ENCODE measurements at regions not wholly inside any gene's neighbourhood (a gene's known extent, or its start where the extent isn't known, plus 50 kb on each side); places are given as distances from the start of the nearest gene placed in this dataset.
A peak's percentile ranks its signal among the peaks of the same experiment; 100 is the strongest.

DNA sequence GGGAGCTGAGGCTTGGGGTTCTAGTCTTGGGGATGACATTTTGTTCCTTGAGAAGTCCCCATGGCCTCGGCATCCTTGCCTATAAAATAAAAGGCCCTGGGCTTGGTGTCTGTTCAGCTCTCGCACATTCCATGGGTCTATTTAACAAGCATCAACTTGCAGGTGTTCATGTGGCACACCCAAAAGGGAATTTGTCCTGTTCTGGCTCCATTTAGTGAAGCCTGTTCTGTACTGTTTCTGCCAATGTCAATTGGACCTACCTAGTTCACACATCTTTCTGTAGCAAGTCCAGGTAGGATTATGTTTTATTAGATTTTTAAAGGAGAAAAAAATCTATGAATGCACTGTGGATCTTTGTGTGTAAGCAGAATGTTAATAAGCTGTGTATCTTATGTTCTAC lies 262.0 kb downstream of the HIVEP2 start:
- no peak for DNase-seq (ENCODE audit: low spot score)

DNA sequence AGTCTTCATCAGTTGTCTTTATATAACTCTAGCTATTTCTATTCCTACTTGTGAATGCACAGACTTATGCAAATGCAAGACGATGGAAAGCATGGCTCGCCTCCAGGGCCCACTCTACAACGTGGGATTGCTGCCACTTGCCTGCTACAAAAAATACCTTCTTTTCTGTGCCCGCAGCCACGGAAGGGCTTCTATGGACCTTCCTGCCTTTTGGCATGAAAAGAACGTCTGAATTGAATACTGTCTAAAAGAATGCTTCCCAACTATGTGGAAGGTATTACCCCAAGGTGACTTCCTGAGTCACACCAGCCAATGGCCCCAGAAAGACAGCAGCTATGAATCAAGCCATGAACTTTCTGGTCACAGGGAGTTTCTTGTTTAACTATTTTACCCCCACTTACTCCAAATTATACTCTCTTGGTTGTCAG lies 261.2 kb downstream of the HIVEP2 start:
- no peak for DNase-seq (ENCODE audit: low spot score)

DNA sequence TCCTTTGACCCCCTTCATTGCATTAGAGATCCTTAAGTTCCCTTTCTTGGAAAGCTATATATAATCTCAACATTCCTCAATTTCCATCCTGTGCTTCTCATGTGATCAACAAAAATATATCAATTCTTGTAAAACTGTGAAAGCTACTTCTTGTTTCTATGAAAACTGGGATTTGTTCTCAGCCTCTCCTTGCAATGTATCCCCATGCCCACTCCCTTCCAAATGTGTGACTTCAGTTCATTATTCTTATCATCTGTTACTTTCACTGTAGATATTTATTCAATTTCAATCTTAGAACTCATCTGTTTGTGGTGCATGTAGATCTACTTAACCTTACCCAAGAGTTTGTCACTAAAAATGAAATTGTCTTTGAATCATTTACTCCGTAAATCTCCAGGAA lies 260.6 kb downstream of the HIVEP2 start:
- DNase-seq (ENCODE audit: low spot score), result no peak

DNA sequence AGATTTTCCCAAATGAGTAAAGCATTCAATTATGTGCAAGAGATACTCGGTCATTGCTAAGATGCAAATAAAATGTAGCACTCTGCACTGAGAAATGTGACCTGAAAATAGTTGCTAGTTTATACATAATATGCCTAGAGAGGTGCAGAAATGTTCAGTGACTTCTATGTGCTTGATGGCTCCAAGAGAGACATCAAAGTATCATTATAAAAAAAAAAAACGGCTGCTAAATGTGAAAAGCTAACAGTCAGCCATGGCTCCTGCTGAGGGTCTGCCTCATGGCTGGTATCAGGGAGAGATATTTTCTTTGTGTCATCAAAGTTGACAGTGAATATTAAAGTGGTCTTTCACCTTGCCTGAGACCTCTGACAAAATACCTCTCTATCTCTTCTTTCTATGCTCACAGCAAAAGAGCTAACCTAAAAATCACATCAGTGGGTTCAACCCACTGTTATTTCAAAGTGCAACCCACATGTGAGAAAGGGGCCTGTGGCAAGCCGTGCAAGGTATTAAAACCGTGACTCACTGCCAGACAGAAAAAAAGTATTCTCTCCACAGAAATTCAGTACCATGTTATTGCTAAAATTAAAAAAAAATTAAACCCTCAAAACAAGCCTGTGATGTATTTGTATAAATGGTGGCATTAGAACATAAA lies 259.0 kb downstream of the HIVEP2 start:
- peak; percentile 47 for DNase-seq (ENCODE audit: low spot score)

DNA sequence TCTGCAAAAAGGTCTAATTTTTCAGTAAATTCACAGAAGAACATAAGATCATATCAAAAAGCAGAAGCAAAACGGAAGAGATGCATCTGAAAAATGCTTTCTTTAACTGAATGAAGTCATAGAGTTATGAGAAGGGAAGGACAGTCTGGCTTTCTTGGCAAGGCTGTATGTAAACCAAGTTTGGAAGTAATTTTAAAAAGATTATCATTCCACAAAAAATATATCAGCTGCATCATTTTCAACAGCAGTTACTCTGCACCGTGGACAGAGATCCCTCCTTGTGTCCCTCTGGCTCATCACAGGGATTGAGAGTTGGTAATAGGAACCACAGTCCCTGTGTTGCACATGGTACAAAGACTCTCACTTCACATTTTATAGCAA lies 258.5 kb downstream of the HIVEP2 start:
- no peak for DNase-seq (ENCODE audit: low spot score)

DNA sequence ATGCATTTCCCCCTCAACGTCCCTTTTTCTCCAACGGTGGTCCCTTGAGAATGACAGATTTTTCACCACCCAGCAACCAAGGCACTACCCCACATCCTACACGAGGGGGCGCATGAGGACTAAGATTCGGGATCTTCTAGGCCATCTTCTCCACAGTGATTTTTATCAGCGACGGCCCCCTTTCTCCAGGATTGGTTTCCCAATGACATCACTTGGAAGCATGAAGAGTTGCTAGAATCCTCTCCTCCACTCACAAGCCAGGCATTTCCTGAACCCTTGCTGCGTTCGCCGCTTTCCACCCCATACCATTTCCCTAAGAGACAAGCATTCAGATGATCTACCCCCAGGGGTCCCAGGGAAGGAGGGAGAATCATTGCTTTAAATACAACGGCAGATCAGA lies 252.0 kb downstream of the HIVEP2 start:
- peak; percentile 59 for DNase-seq (ENCODE audit: low spot score)

DNA sequence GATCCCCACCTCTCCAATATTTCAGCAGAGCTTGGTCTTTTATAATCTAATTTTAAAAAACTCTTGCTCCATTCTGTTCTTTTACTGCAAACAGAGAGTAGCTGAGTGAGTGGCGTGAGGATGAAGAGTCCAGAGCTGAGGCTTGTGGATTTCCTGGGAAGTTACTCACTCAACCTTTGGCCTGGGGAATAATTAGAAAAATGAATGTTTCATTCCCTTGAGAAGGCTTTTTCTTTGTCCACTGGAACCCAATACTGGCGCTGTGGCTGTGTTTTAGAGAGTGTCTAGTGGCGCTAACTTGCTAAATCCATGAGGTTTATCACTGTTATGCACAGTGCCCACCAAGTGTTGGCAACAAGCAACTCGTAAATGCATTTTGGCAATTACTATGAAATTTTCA lies 251.5 kb downstream of the HIVEP2 start:
- no peak for DNase-seq (ENCODE audit: low spot score)

DNA sequence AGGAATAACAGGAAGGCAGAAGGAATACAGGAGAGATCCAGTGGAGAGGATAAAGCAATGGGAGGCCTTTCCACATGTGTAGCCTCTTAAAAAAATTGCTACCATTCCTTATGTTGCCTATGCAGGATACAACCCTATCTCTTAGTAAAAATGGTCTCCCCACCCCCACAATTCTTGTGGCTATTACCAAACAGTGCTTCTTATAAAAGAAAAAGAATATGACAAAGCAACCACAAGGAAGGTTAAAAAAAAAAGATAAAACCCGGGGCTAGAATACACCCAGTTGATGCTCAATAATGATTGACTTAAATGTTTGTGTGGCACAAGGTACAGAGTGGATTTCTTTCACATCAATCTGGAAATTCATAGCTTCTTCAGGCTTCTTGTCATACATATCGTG lies 250.9 kb downstream of the HIVEP2 start:
- DNase-seq (ENCODE audit: low spot score), result no peak

DNA sequence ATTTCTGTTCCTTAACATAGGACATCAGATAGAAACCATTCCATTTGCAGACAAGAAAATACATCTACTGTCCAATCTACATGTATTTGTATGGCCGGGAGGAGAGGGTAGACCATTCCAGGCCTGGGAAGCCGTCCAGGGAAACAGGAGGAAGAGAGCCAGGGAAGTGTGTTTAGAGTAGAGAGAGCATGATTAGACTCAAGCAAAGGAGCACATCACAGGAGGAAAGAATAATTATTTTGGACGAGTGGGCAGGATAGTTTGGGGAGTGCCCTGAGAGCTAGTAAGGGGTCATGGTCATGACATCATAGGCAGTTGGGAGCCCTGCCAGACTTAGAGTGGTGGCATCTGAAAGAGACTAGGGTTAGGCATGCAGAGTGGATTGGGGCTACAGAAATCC lies 250.0 kb downstream of the HIVEP2 start:
- no peak for DNase-seq (ENCODE audit: low spot score)

DNA sequence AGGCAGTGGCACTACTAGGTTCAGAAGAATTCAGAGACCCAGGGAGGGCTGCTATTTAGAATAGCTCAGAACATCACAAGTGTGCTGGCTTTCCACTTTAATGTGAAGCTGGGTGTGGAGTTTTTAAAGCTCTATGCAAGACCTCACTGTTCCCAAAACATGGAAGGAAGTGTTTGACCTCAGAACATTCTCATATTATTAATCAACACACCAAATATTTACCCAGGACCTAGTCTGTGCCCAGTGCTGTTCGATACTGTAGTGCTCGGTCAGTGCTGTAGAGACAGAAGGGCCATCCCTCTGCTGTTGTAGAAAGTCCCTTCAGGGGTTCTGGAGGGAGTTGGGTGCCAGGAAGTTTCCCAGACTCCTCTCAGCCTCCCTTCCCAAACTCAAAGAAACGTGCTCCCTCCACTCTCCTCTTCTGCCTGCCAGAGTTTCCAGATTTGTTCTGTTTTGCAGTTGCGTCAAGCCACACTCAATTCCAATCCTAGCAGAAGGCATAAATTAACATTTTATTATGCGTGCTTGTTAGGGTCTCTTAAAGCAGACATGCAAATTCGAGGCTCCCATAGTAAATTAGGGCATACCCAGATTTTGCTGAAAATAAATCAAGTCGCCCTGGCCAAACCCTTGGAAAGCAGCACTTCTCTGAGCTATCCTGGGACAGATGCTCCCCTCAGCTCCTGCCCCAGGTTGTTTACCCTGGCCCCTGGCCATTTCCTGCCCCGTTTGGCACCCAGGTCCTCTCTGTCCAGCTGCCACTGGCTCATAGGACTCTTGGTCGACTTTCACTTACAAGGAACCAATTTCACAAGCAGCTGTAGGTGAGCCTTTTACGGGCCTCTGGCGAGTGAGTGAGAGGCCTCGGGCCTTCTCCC lies 248.6 kb downstream of the HIVEP2 start:
- no peak for DNase-seq (ENCODE audit: low spot score)

DNA sequence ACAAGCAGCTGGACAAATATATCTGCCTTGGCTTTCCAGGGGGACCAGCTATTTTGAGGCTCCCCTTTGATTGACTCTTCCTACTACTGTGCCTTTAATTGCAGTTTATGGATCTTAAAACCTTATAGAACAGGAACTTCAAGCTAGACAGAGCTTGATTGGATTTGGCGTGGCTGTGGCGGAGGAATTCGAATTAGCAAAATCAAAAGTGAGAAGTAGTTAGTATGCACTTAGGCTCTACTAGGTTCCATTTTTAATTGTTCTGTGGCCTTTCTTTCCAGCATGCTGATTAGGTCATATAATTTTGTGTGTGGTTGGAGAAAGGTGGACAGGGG lies 248.0 kb downstream of the HIVEP2 start:
- DNase-seq (ENCODE audit: low spot score), result no peak

DNA sequence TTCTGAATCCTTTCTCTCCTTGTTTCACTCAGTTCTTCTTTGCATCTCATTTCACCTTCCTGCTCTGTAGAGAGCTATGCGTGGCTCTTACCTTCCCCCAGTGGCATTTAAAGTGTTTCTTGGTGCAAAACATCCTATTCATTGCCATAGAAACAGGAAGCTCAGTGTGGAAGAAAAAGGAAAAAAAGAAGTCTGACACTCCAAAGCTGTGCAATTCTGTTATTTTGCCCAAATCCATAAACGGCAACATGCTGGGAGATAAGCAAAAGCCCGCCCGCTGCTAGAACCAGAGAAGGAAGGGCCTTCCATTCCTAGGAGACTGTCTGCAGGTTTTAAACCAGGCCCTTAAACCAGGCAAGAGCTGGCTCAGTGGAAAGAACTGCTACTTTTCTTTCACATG lies 247.1 kb downstream of the HIVEP2 start:
- DNase-seq (ENCODE audit: low spot score), result no peak

DNA sequence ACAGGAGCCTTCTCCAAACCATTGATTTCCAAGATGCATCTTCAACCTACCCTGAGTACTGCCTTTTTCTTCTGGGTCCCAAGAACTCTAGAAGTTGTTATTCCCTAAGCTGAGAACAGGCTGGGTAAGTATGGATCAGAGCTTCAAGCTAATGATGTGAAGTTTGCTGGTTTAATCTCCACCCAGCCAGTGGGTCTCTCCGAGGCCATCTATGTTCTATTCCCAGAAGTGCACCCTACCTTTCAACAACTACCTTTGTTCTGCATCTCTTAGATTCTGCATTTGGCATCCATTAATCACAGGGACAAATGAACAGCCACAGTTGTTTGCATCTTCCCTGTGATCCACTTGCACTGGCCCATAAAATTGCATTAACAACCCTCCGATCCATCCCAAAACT lies 246.2 kb downstream of the HIVEP2 start:
- DNase-seq (ENCODE audit: low spot score), result no peak

DNA sequence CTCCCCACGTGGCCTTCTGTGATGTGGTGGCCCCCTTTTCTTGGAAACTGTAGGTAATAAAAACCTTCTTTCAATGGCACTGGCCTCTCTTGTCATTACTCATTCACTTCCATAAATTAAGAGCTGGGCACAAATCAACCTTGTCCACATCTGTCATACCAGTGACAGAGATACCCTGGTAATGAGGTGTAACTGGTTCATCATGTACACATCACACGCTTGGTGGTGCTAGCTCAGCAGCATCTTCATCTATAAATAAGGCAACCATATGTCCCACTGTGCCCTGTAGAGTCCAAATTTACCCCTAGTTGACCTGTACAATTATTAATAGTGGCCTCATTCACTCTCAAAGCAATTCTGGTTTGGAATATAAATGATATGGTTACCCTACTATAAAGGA lies 245.6 kb downstream of the HIVEP2 start:
- DNase-seq (ENCODE audit: low spot score), result no peak

DNA sequence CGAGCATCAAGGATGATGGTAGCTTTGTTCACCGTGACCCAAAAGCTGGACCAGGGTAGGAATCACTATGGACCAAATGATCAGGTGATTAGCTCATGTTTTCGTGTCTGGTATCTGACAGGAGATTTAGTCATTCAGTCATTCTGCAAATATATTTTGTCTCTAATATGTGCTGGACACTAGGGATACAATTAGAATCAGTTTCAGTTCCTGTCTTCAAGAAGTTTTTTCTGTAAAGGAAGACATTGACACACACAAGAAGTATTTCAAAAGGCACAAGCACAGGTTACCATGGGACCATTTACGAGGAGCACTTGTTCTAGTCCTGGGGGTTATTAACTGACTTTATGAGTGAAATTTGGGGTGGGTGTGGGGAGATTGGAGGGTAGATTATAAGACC lies 244.9 kb downstream of the HIVEP2 start:
- no peak for DNase-seq (ENCODE audit: low spot score)

DNA sequence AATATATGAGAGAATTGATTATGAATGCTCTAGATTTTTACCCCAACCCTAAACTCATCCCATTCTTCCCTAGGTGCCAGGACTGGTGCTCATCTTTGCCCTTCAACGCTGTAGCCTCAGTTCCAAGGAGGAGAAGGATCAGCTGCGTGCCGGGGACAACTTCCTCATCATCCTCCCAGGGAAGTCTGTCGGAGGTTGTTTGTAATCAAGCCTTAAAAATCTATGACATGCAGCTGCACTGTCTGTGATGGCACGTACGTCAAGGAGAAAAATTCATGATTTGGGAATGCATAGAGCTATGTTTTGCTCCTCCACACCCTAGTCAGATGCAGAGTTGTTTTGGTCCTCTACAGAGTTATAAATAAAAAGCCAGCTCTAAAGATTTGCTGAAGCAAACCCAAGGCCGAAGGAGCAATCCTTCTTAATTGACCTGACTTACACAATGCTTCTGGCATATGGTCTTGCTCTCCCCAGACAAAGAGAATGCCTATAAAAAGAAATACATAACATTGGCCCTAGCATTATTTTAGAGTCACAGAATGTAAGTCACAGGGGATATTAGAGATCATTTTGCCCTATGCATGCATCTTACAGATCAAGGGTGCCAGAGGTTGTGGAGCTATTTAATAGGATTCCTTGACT lies 244.2 kb downstream of the HIVEP2 start:
- no peak for DNase-seq (ENCODE audit: low spot score)
